ENCODE measurements at regions not wholly inside any gene's neighbourhood (a gene's known extent, or its start where the extent isn't known, plus 50 kb on each side); places are given as distances from the start of the nearest gene placed in this dataset.
A peak's percentile ranks its signal among the peaks of the same experiment; 100 is the strongest.
"Not testable (repeated sequence)": the region's sequence is repeated elsewhere in the genome, so short reads cannot be mapped to it uniquely, and the experiment has no call there.

DNA sequence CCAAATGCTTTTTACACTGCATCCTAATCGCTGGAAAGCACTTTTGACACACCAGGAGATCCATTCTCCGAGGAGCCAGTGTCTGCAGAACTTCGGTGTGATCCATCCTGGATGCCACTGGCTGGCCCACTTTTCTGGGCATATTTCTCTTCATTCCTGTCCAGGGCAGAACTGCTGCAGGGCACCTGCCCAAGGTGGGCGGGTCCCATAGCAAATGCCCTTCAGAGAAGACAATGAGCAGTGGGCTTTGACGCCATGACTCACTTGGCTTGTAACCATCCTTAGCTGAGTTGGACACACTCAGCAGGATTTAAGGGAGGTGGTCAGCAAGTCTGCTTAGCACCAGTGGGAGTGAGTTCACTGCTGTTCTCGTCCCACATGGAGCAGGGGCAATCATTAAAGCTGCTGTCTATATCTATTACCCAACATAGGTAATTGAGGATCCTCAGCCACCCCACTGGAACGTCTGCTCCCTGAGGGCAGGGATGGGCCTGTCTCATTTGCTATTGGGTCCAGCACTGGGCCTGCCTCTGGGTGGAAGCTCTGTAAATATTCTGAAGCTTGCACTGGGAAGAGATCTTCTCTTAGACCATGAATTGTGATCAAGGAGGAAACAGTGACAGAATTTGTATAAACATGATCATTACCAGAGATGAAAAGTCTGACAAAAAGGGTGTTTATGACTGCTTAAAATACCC is 112.7 kb upstream of the IQSEC1 start:
- Histone ChIP-seq H3K4me1 (ENCODE audit: control insufficient read depth in 2 of 3, insufficient read depth in 2 of 3, low read depth in 1 of 3, low read length in 3 of 3) (no peaks in the 10 kb centered on the region), H3K9me3 (ENCODE audit: control insufficient read depth in 2 of 3, insufficient read depth in 1 of 3, low read length in 3 of 3) (peaks cover 0 to 7% (median 0%) of the 10 kb centered on the region in 3 donors), H3K4me3 (ENCODE audit: low read length in 3 of 3) (no peak overlapping the region), H3K27ac (ENCODE audit: low read depth in 2 of 2, low read length in 2 of 2) (no peak overlapping the region), H3K36me3 (ENCODE audit: control insufficient read depth in 2 of 3, insufficient read depth in 3 of 3, low read length in 3 of 3) (no peaks in the 10 kb centered on the region), H3K9ac (ENCODE audit: low read length in 3 of 3) (no peak overlapping the region), H3K27me3 (ENCODE audit: control insufficient read depth, insufficient read depth, low read length) (no peaks in the 10 kb centered on the region)
- peak in 1 of 5 donors; percentile 18 for DNase-seq
- no peak for FAIRE-seq
- intact Hi-C loops (cut with DNase I), result no loop called here
- TF ChIP-seq, protein P1, sequence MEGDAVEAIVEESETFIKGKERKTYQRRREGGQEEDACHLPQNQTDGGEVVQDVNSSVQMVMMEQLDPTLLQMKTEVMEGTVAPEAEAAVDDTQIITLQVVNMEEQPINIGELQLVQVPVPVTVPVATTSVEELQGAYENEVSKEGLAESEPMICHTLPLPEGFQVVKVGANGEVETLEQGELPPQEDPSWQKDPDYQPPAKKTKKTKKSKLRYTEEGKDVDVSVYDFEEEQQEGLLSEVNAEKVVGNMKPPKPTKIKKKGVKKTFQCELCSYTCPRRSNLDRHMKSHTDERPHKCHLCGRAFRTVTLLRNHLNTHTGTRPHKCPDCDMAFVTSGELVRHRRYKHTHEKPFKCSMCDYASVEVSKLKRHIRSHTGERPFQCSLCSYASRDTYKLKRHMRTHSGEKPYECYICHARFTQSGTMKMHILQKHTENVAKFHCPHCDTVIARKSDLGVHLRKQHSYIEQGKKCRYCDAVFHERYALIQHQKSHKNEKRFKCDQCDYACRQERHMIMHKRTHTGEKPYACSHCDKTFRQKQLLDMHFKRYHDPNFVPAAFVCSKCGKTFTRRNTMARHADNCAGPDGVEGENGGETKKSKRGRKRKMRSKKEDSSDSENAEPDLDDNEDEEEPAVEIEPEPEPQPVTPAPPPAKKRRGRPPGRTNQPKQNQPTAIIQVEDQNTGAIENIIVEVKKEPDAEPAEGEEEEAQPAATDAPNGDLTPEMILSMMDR (IDR thresholded peaks at IDR 0.05; ENCODE audit: borderline replicate concordance, extremely low read depth, insufficient read depth), result no peak

- FAIRE-seq; H3K27me3 ChIP-seq (ENCODE audit: control insufficient read depth, insufficient read depth, low read length); intact Hi-C loops (cut with DNase I); H3K36me3 ChIP-seq (ENCODE audit: control insufficient read depth in 2 of 3, insufficient read depth in 3 of 3, low read length in 3 of 3); H3K9me3 ChIP-seq (ENCODE audit: control insufficient read depth in 2 of 3, insufficient read depth in 1 of 3, low read length in 3 of 3); H3K27ac ChIP-seq (ENCODE audit: low read depth in 2 of 2, low read length in 2 of 2); H3K9ac ChIP-seq (ENCODE audit: low read length in 3 of 3); H3K4me1 ChIP-seq (ENCODE audit: control insufficient read depth in 2 of 3, insufficient read depth in 2 of 3, low read depth in 1 of 3, low read length in 3 of 3); H3K4me3 ChIP-seq (ENCODE audit: low read length in 3 of 3): not testable (repeated sequence)
- peak in 1 of 5 donors; percentile 51 for DNase-seq
These were observed 106.5 kb upstream of the IQSEC1 start for GRCh38 chr3:13179582-13180210.

GRCh38 chr3:13179181-13179580 is 106.0 kb upstream of the IQSEC1 start:
- H3K27ac ChIP-seq (ENCODE audit: low read depth in 2 of 2, low read length in 2 of 2), result no peak overlapping the region

DNA sequence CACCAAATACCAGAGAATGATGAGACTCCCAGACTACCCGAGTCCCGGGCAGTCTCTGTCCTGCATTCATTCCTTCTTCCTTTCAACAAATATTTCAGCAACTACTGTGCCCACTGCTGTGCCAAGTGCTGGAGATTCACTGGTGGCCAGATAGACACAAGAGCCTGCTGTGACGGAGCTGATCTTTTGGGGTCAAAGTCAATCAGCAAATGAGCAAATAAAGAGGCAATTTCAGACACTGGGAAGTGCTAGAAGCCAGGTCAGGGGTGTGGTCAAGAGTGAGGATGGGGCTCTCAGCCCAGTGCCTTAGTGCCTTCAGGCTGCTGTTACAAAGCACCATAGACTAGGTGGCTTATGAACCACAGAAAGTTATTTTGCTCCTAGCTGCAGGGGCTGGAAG is 104.9 kb upstream of the IQSEC1 start:
- Histone ChIP-seq H3K4me1 (ENCODE audit: control insufficient read depth in 2 of 3, insufficient read depth in 2 of 3, low read depth in 1 of 3, low read length in 3 of 3) (no peaks in the 10 kb centered on the region), H3K9me3 (ENCODE audit: control insufficient read depth in 2 of 3, insufficient read depth in 1 of 3, low read length in 3 of 3) (peaks cover 0 to 7% (median 4%) of the 10 kb centered on the region in 3 donors), H3K36me3 (ENCODE audit: control insufficient read depth in 2 of 3, insufficient read depth in 3 of 3, low read length in 3 of 3) (no peaks in the 10 kb centered on the region), H3K9ac (ENCODE audit: low read length in 3 of 3) (no peak overlapping the region), H3K27ac (ENCODE audit: low read depth in 2 of 2, low read length in 2 of 2) (no peak overlapping the region), H3K27me3 (ENCODE audit: control insufficient read depth, insufficient read depth, low read length) (no peaks in the 10 kb centered on the region), H3K4me3 (ENCODE audit: low read length in 3 of 3) (no peak overlapping the region)
- FAIRE-seq (no peak), DNase-seq (peak in 1 of 5 donors; percentile 4)
- intact Hi-C loops (cut with DNase I), result no loop called here
- TF ChIP-seq, protein P1 (IDR thresholded peaks at IDR 0.05; ENCODE audit: borderline replicate concordance, extremely low read depth, insufficient read depth), result no peak

More at GRCh38 chr3:13179181-13179580, 106.0 kb upstream of the IQSEC1 start:
- FAIRE-seq (no peak), DNase-seq (no peak)
- Histone ChIP-seq H3K9me3 (ENCODE audit: control insufficient read depth in 2 of 3, insufficient read depth in 1 of 3, low read length in 3 of 3) (peaks cover 0 to 7% (median 4%) of the 10 kb centered on the region in 3 donors), H3K36me3 (ENCODE audit: control insufficient read depth in 2 of 3, insufficient read depth in 3 of 3, low read length in 3 of 3) (no peaks in the 10 kb centered on the region), H3K4me1 (ENCODE audit: control insufficient read depth in 2 of 3, insufficient read depth in 2 of 3, low read depth in 1 of 3, low read length in 3 of 3) (no peaks in the 10 kb centered on the region), H3K4me3 (ENCODE audit: low read length in 3 of 3) (no peak overlapping the region), H3K27me3 (ENCODE audit: control insufficient read depth, insufficient read depth, low read length) (no peaks in the 10 kb centered on the region), H3K9ac (ENCODE audit: low read length in 3 of 3) (no peak overlapping the region)
- intact Hi-C loops (cut with DNase I), result no loop called here
- TF ChIP-seq, protein P1 (IDR thresholded peaks at IDR 0.05; ENCODE audit: borderline replicate concordance, extremely low read depth, insufficient read depth), result no peak
